HepG2 (cell line): ENCODE measurements at regions not wholly inside any gene's neighbourhood (a gene's known extent, or its start where the extent isn't known, plus 50 kb on each side); places are given as distances from the start of the nearest gene placed in this dataset.
A peak's percentile ranks its signal among the peaks of the same experiment; 100 is the strongest.

Source experiments
- AGO1 ChIP-seq: fragments of 200-400 bp; formaldehyde crosslinking; IDR thresholded peaks from 2 replicates; pipeline ENCODE4 v1.6.1; 2017; ENCODE audit warnings: mild to moderate bottlenecking, low read depth, low read length, moderate library complexity; ENCODE audit not compliant: poor library complexity, severe bottlenecking
- CEBPB ChIP-seq: IDR thresholded peaks from 2 replicates; pipeline ENCODE4 v1.6.1; 2011; ENCODE audit warnings: low read depth, low read length, improper control_type of control experiment, borderline replicate concordance
- EP300 ChIP-seq, 3 experiments: sonication (generic) in 1 of 3; formaldehyde crosslinking in 1 of 3; IDR thresholded peaks; 2 replicates each; pipeline versions ENCODE4 v1.5.1 to v1.6.1; 2011 to 2020; ENCODE audit warnings: low read depth in 2 of 3, low read length in 2 of 3, borderline replicate concordance in 1 of 3, improper control_type of control experiment in 1 of 3, mild to moderate bottlenecking in 1 of 3, missing genetic modification reagents in 1 of 3, moderate library complexity in 1 of 3
- KAT2B ChIP-seq: fragments of 150-350 bp; IDR thresholded peaks from 2 replicates; pipeline ENCODE4 v1.6.1; 2014; ENCODE audit warnings: low read depth, low read length, borderline replicate concordance
- MIXL1 ChIP-seq: IDR thresholded peaks from 2 replicates; pipeline ENCODE4 v1.6.1; 2016
- NFIC ChIP-seq: IDR thresholded peaks from 2 replicates; pipeline ENCODE4 v1.6.1; 2012; ENCODE audit warnings: mild to moderate bottlenecking, low read length, inconsistent platforms
- ZFP90 ChIP-seq: sonication (generic); formaldehyde crosslinking; IDR thresholded peaks from 2 replicates; pipeline ENCODE4 v1.8.0; 2022; ENCODE audit warnings: missing genetic modification reagents, mild to moderate bottlenecking, inconsistent platforms, borderline replicate concordance
- ZNF432 ChIP-seq: sonication (generic); formaldehyde crosslinking; IDR thresholded peaks from 2 replicates; pipeline ENCODE4 v1.5.0; 2020; ENCODE audit warnings: missing genetic modification reagents, mild to moderate bottlenecking, borderline replicate concordance
- ZNF629 ChIP-seq: sonication (generic); formaldehyde crosslinking; conservative IDR thresholded peaks from 2 replicates; pipeline ENCODE4 v1.5.0; 2020; ENCODE audit warnings: missing genetic modification reagents
- TF ChIP-seq, protein P1 (sequence below): IDR thresholded peaks from 2 replicates; pipeline ENCODE4 v1.6.1; 2016; ENCODE audit warnings: low read depth
- TF ChIP-seq, protein P2 (sequence below): sonication (generic); formaldehyde crosslinking; IDR thresholded peaks from 2 replicates; pipeline ENCODE4 v1.5.1; 2020; ENCODE audit warnings: missing genetic modification reagents, mild to moderate bottlenecking, borderline replicate concordance
- TF ChIP-seq, protein P3 (sequence below): IDR thresholded peaks from 2 replicates; pipeline ENCODE4 v1.6.1; 2012; ENCODE audit warnings: inconsistent platforms
- TF ChIP-seq, protein P4 (sequence below): sonication (generic); formaldehyde crosslinking; IDR thresholded peaks from 2 replicates; pipeline ENCODE4 v1.5.0; 2020; ENCODE audit warnings: mild to moderate bottlenecking, missing genetic modification reagents
- TF ChIP-seq, protein P5 (sequence below): sonication (generic); formaldehyde crosslinking; IDR thresholded peaks from 2 replicates; pipeline ENCODE4 v1.9.0; 2022; ENCODE audit warnings: low read depth, missing genetic modification reagents
- TF ChIP-seq, protein P6 (sequence below): sonication (generic); formaldehyde crosslinking; IDR thresholded peaks from 2 replicates; pipeline ENCODE4 v1.5.0; 2020; ENCODE audit warnings: mild to moderate bottlenecking, missing genetic modification reagents, borderline replicate concordance

DNA sequence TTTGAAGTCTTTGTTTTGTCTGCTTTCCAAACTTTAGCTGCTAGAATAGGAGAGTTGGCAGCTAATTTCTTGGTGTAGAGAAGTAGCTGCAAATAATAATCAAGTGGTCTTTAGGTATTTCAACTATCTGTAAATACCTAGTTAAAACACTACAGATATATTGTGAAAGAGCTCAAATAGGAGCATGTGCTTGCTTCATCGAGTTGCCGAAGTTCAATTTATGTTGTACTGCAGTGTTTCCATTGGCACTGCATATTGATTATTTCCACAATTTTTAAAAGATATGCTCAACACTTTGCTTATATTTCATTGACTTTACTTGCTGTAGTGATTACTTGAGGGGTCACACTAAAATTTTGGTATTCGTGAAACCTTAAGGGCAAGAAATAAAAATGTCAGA lies 131.6 kb upstream of the BMP4 start (continued):
- TF ChIP-seq, protein P1, sequence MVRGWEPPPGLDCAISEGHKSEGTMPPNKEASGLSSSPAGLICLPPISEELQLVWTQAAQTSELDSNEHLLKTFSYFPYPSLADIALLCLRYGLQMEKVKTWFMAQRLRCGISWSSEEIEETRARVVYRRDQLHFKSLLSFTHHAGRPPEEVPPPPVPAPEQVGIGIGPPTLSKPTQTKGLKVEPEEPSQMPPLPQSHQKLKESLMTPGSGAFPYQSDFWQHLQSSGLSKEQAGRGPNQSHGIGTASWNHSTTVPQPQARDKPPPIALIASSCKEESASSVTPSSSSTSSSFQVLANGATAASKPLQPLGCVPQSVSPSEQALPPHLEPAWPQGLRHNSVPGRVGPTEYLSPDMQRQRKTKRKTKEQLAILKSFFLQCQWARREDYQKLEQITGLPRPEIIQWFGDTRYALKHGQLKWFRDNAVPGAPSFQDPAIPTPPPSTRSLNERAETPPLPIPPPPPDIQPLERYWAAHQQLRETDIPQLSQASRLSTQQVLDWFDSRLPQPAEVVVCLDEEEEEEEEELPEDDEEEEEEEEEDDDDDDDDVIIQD (CRISPR knock-in tag) = peak; percentile 52; the same call in 1 of the 2 replicates
- peak; percentile 95 for TF ChIP-seq CEBPB
- TF ChIP-seq, protein P2, sequence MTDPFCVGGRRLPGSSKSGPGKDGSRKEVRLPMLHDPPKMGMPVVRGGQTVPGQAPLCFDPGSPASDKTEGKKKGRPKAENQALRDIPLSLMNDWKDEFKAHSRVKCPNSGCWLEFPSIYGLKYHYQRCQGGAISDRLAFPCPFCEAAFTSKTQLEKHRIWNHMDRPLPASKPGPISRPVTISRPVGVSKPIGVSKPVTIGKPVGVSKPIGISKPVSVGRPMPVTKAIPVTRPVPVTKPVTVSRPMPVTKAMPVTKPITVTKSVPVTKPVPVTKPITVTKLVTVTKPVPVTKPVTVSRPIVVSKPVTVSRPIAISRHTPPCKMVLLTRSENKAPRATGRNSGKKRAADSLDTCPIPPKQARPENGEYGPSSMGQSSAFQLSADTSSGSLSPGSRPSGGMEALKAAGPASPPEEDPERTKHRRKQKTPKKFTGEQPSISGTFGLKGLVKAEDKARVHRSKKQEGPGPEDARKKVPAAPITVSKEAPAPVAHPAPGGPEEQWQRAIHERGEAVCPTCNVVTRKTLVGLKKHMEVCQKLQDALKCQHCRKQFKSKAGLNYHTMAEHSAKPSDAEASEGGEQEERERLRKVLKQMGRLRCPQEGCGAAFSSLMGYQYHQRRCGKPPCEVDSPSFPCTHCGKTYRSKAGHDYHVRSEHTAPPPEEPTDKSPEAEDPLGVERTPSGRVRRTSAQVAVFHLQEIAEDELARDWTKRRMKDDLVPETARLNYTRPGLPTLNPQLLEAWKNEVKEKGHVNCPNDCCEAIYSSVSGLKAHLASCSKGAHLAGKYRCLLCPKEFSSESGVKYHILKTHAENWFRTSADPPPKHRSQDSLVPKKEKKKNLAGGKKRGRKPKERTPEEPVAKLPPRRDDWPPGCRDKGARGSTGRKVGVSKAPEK (CRISPR knock-in tag) = no peak
- TF ChIP-seq, protein P3, sequence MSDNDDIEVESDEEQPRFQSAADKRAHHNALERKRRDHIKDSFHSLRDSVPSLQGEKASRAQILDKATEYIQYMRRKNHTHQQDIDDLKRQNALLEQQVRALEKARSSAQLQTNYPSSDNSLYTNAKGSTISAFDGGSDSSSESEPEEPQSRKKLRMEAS = peak; percentile 79
- TF ChIP-seq, protein P4, sequence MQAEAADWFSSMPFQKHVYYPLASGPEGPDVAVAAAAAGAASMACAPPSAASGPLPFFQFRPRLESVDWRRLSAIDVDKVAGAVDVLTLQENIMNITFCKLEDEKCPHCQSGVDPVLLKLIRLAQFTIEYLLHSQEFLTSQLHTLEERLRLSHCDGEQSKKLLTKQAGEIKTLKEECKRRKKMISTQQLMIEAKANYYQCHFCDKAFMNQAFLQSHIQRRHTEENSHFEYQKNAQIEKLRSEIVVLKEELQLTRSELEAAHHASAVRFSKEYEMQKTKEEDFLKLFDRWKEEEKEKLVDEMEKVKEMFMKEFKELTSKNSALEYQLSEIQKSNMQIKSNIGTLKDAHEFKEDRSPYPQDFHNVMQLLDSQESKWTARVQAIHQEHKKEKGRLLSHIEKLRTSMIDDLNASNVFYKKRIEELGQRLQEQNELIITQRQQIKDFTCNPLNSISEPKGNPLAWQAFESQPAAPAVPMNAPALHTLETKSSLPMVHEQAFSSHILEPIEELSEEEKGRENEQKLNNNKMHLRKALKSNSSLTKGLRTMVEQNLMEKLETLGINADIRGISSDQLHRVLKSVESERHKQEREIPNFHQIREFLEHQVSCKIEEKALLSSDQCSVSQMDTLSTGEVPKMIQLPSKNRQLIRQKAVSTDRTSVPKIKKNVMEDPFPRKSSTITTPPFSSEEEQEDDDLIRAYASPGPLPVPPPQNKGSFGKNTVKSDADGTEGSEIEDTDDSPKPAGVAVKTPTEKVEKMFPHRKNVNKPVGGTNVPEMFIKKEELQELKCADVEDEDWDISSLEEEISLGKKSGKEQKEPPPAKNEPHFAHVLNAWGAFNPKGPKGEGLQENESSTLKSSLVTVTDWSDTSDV (CRISPR knock-in tag) = no peak
- no peak for TF ChIP-seq ZNF432 (CRISPR knock-in tag)
- peak; percentile 65 for TF ChIP-seq NFIC
- TF ChIP-seq, protein P5, sequence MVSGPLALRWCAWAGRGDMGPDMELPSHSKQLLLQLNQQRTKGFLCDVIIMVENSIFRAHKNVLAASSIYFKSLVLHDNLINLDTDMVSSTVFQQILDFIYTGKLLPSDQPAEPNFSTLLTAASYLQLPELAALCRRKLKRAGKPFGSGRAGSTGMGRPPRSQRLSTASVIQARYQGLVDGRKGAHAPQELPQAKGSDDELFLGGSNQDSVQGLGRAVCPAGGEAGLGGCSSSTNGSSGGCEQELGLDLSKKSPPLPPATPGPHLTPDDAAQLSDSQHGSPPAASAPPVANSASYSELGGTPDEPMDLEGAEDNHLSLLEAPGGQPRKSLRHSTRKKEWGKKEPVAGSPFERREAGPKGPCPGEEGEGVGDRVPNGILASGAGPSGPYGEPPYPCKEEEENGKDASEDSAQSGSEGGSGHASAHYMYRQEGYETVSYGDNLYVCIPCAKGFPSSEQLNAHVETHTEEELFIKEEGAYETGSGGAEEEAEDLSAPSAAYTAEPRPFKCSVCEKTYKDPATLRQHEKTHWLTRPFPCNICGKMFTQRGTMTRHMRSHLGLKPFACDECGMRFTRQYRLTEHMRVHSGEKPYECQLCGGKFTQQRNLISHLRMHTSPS (CRISPR knock-in tag) = no peak
- 0 out of 2 replicates have a peak, but pooled peaks have one; percentile 37 for TF ChIP-seq MIXL1 (CRISPR knock-in tag)
- TF ChIP-seq KAT2B = peak; percentile 51; the same call in 1 of the 2 replicates
- no peak for TF ChIP-seq ZFP90
- peak in 1 of 2 experiments; percentile 77; a peak in 1 of 4 replicates for TF ChIP-seq EP300 (IDR thresholded peaks at IDR 0.05; ENCODE audit: low read depth in 2 of 2, low read length in 2 of 2)
- TF ChIP-seq EP300 (CRISPR knock-in tag; IDR thresholded peaks at IDR 0.05; ENCODE audit: borderline replicate concordance) = no peak
- TF ChIP-seq, protein P6, sequence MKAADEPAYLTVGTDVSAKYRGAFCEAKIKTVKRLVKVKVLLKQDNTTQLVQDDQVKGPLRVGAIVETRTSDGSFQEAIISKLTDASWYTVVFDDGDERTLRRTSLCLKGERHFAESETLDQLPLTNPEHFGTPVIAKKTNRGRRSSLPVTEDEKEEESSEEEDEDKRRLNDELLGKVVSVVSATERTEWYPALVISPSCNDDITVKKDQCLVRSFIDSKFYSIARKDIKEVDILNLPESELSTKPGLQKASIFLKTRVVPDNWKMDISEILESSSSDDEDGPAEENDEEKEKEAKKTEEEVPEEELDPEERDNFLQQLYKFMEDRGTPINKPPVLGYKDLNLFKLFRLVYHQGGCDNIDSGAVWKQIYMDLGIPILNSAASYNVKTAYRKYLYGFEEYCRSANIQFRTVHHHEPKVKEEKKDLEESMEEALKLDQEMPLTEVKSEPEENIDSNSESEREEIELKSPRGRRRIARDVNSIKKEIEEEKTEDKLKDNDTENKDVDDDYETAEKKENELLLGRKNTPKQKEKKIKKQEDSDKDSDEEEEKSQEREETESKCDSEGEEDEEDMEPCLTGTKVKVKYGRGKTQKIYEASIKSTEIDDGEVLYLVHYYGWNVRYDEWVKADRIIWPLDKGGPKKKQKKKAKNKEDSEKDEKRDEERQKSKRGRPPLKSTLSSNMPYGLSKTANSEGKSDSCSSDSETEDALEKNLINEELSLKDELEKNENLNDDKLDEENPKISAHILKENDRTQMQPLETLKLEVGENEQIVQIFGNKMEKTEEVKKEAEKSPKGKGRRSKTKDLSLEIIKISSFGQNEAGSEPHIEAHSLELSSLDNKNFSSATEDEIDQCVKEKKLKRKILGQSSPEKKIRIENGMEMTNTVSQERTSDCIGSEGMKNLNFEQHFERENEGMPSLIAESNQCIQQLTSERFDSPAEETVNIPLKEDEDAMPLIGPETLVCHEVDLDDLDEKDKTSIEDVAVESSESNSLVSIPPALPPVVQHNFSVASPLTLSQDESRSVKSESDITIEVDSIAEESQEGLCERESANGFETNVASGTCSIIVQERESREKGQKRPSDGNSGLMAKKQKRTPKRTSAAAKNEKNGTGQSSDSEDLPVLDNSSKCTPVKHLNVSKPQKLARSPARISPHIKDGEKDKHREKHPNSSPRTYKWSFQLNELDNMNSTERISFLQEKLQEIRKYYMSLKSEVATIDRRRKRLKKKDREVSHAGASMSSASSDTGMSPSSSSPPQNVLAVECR (CRISPR knock-in tag) = no peak
- no peak for TF ChIP-seq ZNF629
- no peak for TF ChIP-seq AGO1
